Adipocyte (in vitro differentiated cells): ENCODE measurements at regions not wholly inside any gene's neighbourhood (a gene's known extent, or its start where the extent isn't known, plus 50 kb on each side); places are given as distances from the start of the nearest gene placed in this dataset.
"Not testable (repeated sequence)": the region's sequence is repeated elsewhere in the genome, so short reads cannot be mapped to it uniquely, and the experiment has no call there.

Source experiments
- DNase-seq: peaks from one replicate; pipeline ENCODE4 v3.0.0-alpha.2; 2015; ENCODE audit warnings: low read depth
- H3K27me3 ChIP-seq: replicated peaks from 2 replicates; pipeline ENCODE4 v1.7.0; 2013; ENCODE audit warnings: mild to moderate bottlenecking, low read length, moderate library complexity; ENCODE audit not compliant: control insufficient read depth, insufficient read depth
- H3K36me3 ChIP-seq: 2 replicates; pipeline ENCODE4 v1.7.0; 2013; ENCODE audit warnings: low read length, mild to moderate bottlenecking, moderate library complexity; ENCODE audit not compliant: control insufficient read depth, insufficient read depth, severe bottlenecking
- H3K4me1 ChIP-seq: 2 replicates; pipeline ENCODE4 v1.7.0; 2013; ENCODE audit warnings: mild to moderate bottlenecking, low read length, moderate library complexity; ENCODE audit not compliant: control insufficient read depth, insufficient read depth
- H3K4me3 ChIP-seq: 2 replicates; pipeline ENCODE4 v1.7.0; 2013; ENCODE audit warnings: mild to moderate bottlenecking, low read length, moderate library complexity
- H3K9ac ChIP-seq: 2 replicates; pipeline ENCODE4 v1.7.0; 2013; ENCODE audit warnings: mild to moderate bottlenecking, low read length, moderate library complexity
- H3K9me3 ChIP-seq: 2 replicates; pipeline ENCODE4 v1.7.0; 2013; ENCODE audit warnings: mild to moderate bottlenecking, low read length, moderate library complexity; ENCODE audit not compliant: control insufficient read depth

GRCh38 chr4:183013730-183014002 lies 85.4 kb upstream of the WWC2 start:
- H3K4me3 ChIP-seq, result no peak overlapping the region

GRCh38 chr4:183012879-183013729 lies 86.0 kb upstream of the WWC2 start:
- no peak overlapping the region for H3K4me3 ChIP-seq
- H3K36me3 ChIP-seq, result no peaks in the 10 kb centered on the region
- no peaks in the 10 kb centered on the region for H3K4me1 ChIP-seq
- DNase-seq, result no peak
- H3K9me3 ChIP-seq, result no peaks in the 10 kb centered on the region
- H3K27me3 ChIP-seq, result peaks cover 30% of the 10 kb centered on the region
- H3K9ac ChIP-seq, result no peak overlapping the region

More at GRCh38 chr4:183013730-183014002, 85.4 kb upstream of the WWC2 start:
- no peaks in the 10 kb centered on the region for H3K36me3 ChIP-seq
- H3K9me3 ChIP-seq, result no peaks in the 10 kb centered on the region
- H3K9ac ChIP-seq, result no peak overlapping the region
- no peak for DNase-seq
- peaks cover 25% of the 10 kb centered on the region for H3K27me3 ChIP-seq
- no peaks in the 10 kb centered on the region for H3K4me1 ChIP-seq

- no peaks in the 10 kb centered on the region for H3K9me3 ChIP-seq
- no peak overlapping the region for H3K9ac ChIP-seq
These were observed 87.7 kb upstream of the WWC2 start for GRCh38 chr4:183011213-183011907.

GRCh38 chr4:183008492-183008891 lies 90.6 kb upstream of the WWC2 start:
- H3K9me3 ChIP-seq, result peaks cover 9% of the 10 kb centered on the region
- peaks cover 26% of the 10 kb centered on the region for H3K27me3 ChIP-seq
- H3K4me1 ChIP-seq, result no peaks in the 10 kb centered on the region
- no peak for DNase-seq
- H3K36me3 ChIP-seq, result no peaks in the 10 kb centered on the region
- H3K4me3 ChIP-seq, result no peak overlapping the region
- H3K9ac ChIP-seq, result no peak overlapping the region

More at GRCh38 chr4:183011213-183011907, 87.7 kb upstream of the WWC2 start:
- Histone ChIP-seq H3K4me3 (no peak overlapping the region), H3K27me3 (peaks cover 33% of the 10 kb centered on the region), H3K36me3 (no peaks in the 10 kb centered on the region), H3K4me1 (no peaks in the 10 kb centered on the region)
- peak; percentile 8 for DNase-seq

GRCh38 chr4:183004370-183004769 lies 87.2 kb upstream of the DCTD start:
- not testable (repeated sequence) for H3K9ac ChIP-seq, H3K4me3 ChIP-seq, H3K36me3 ChIP-seq, H3K4me1 ChIP-seq, DNase-seq, H3K9me3 ChIP-seq
- H3K27me3 ChIP-seq, result peaks cover 16% of the 10 kb centered on the region

- Histone ChIP-seq H3K9ac (no peak overlapping the region), H3K9me3 (peaks cover 25% of the 10 kb centered on the region), H3K4me3 (no peak overlapping the region), H3K4me1 (no peaks in the 10 kb centered on the region), H3K36me3 (no peaks in the 10 kb centered on the region), H3K27me3 (no peaks in the 10 kb centered on the region)
- no peak for DNase-seq
These were observed 77.0 kb upstream of the DCTD start for GRCh38 chr4:182994171-182994570.

GRCh38 chr4:182978152-182978827 lies 61.1 kb upstream of the DCTD start:
- Histone ChIP-seq H3K27me3 (no peaks in the 10 kb centered on the region), H3K9me3 (no peaks in the 10 kb centered on the region), H3K4me3 (no peak overlapping the region), H3K36me3 (no peaks in the 10 kb centered on the region), H3K9ac (no peak overlapping the region), H3K4me1 (peaks cover 6% of the 10 kb centered on the region)
- DNase-seq, result no peak

- no peaks in the 10 kb centered on the region for H3K9me3 ChIP-seq
- H3K27me3 ChIP-seq, result no peaks in the 10 kb centered on the region
- peak; percentile 73 for DNase-seq
- H3K36me3 ChIP-seq, result no peaks in the 10 kb centered on the region
- no peak overlapping the region for H3K4me3 ChIP-seq
- H3K9ac ChIP-seq, result no peak overlapping the region
- peaks cover 6% of the 10 kb centered on the region for H3K4me1 ChIP-seq
These were observed 58.6 kb upstream of the DCTD start for GRCh38 chr4:182975806-182976205.

- Histone ChIP-seq H3K9me3 (no peaks in the 10 kb centered on the region), H3K36me3 (no peaks in the 10 kb centered on the region), H3K9ac (no peak overlapping the region), H3K27me3 (no peaks in the 10 kb centered on the region), H3K4me1 (peaks cover 6% of the 10 kb centered on the region), H3K4me3 (no peak overlapping the region)
- no peak for DNase-seq
These were observed 56.8 kb upstream of the DCTD start for GRCh38 chr4:182973941-182974340.

GRCh38 chr4:182973511-182973911 lies 56.3 kb upstream of the DCTD start:
- Histone ChIP-seq H3K4me3 (no peak overlapping the region), H3K9me3 (no peaks in the 10 kb centered on the region), H3K36me3 (no peaks in the 10 kb centered on the region), H3K4me1 (peaks cover 6% of the 10 kb centered on the region), H3K9ac (no peak overlapping the region), H3K27me3 (no peaks in the 10 kb centered on the region)
- DNase-seq, result no peak

- H3K4me1 ChIP-seq, result peaks cover 6% of the 10 kb centered on the region
- H3K9ac ChIP-seq, result no peak overlapping the region
- DNase-seq, result no peak
- no peak overlapping the region for H3K4me3 ChIP-seq
- H3K27me3 ChIP-seq, result no peaks in the 10 kb centered on the region
- H3K9me3 ChIP-seq, result peaks cover 9% of the 10 kb centered on the region
- no peaks in the 10 kb centered on the region for H3K36me3 ChIP-seq
These were observed 54.5 kb upstream of the DCTD start for GRCh38 chr4:182971702-182972101.
